HepG2 (cell line): ENCODE measurements at regions not wholly inside any gene's neighbourhood (a gene's known extent, or its start where the extent isn't known, plus 50 kb on each side); places are given as distances from the start of the nearest gene placed in this dataset.

Experiments used
- AHDC1 ChIP-seq: sonication (generic); formaldehyde crosslinking; IDR thresholded peaks from 2 replicates; pipeline ENCODE4 v1.5.1; 2020; ENCODE audit warnings: mild to moderate bottlenecking, missing genetic modification reagents, borderline replicate concordance
- ARNTL ChIP-seq: sonication (generic); formaldehyde crosslinking; IDR thresholded peaks from 2 replicates; pipeline ENCODE4 v1.4.0; 2020; ENCODE audit warnings: mild to moderate bottlenecking, missing genetic modification reagents
- EP300 ChIP-seq, 3 experiments: sonication (generic) in 1 of 3; formaldehyde crosslinking in 1 of 3; IDR thresholded peaks; 2 replicates each; pipeline versions ENCODE4 v1.5.1 to v1.6.1; 2011 to 2020; ENCODE audit warnings: low read depth in 2 of 3, low read length in 2 of 3, borderline replicate concordance in 1 of 3, improper control_type of control experiment in 1 of 3, mild to moderate bottlenecking in 1 of 3, missing genetic modification reagents in 1 of 3, moderate library complexity in 1 of 3
- GATA4 ChIP-seq: sonication (generic); IDR thresholded peaks from 2 replicates; pipeline ENCODE4 v1.6.1; 2016; ENCODE audit warnings: antibody characterized with exemption, low read depth, borderline replicate concordance
- HOXD1 ChIP-seq: sonication (generic); formaldehyde crosslinking; IDR thresholded peaks from 2 replicates; pipeline ENCODE4 v1.5.0; 2020; ENCODE audit warnings: missing genetic modification reagents
- MAF1 ChIP-seq: sonication (generic); formaldehyde crosslinking; IDR thresholded peaks from 2 replicates; pipeline ENCODE4 v1.5.0; 2020; ENCODE audit warnings: missing genetic modification reagents, borderline replicate concordance
- MIXL1 ChIP-seq: IDR thresholded peaks from 2 replicates; pipeline ENCODE4 v1.6.1; 2016
- MYPOP ChIP-seq: sonication (generic); formaldehyde crosslinking; IDR thresholded peaks from 2 replicates; pipeline ENCODE4 v1.8.1; 2023; ENCODE audit warnings: mild to moderate bottlenecking, moderate library complexity, missing genetic modification reagents
- NR2F1 ChIP-seq, 2 experiments: fragments of 450-650 bp in 1 of 2; formaldehyde crosslinking in 1 of 2; IDR thresholded peaks; 2 replicates each; pipeline versions ENCODE4 v1.5.0 to v1.6.1; 2016 to 2020; ENCODE audit warnings: mild to moderate bottlenecking in 1 of 2, missing compliant biosample characterization in 1 of 2, missing genetic modification reagents in 1 of 2, moderate library complexity in 1 of 2
- SAFB2 ChIP-seq: sonication (generic); formaldehyde crosslinking; IDR thresholded peaks from 2 replicates; pipeline ENCODE4 v1.5.1; 2020; ENCODE audit warnings: missing genetic modification reagents, low read depth, mild to moderate bottlenecking, borderline replicate concordance
- SIX4 ChIP-seq: sonication (generic); formaldehyde crosslinking; IDR thresholded peaks from 2 replicates; pipeline ENCODE4 v1.4.0; 2020; ENCODE audit warnings: missing genetic modification reagents
- SNAI1 ChIP-seq: sonication (generic); formaldehyde crosslinking; IDR thresholded peaks from 2 replicates; pipeline ENCODE4 v1.5.0; 2020; ENCODE audit warnings: mild to moderate bottlenecking, missing genetic modification reagents, borderline replicate concordance
- SP140L ChIP-seq: sonication (generic); formaldehyde crosslinking; IDR thresholded peaks from 2 replicates; pipeline ENCODE4 v1.4.0; 2020; ENCODE audit warnings: missing genetic modification reagents, borderline replicate concordance
- THRA ChIP-seq: sonication (generic); formaldehyde crosslinking; IDR thresholded peaks from 2 replicates; pipeline ENCODE4 v1.4.0; 2020; ENCODE audit warnings: missing genetic modification reagents, borderline replicate concordance
- TP53 ChIP-seq: sonication (generic); formaldehyde crosslinking; conservative IDR thresholded peaks from 2 replicates; pipeline ENCODE4 v1.4.0; 2020; ENCODE audit warnings: missing genetic modification reagents
- ZNF503 ChIP-seq: sonication (generic); formaldehyde crosslinking; IDR thresholded peaks from 2 replicates; pipeline ENCODE4 v1.4.0; 2020; ENCODE audit warnings: missing genetic modification reagents
- ZNF550 ChIP-seq: sonication (generic); formaldehyde crosslinking; IDR thresholded peaks from 2 replicates; pipeline ENCODE4 v1.4.0; 2020; ENCODE audit warnings: mild to moderate bottlenecking, missing genetic modification reagents, borderline replicate concordance
- ZNF720 ChIP-seq: sonication (generic); formaldehyde crosslinking; IDR thresholded peaks from 2 replicates; pipeline ENCODE4 v1.4.0; 2020; ENCODE audit warnings: missing genetic modification reagents
- ZNF878 ChIP-seq: sonication (generic); formaldehyde crosslinking; IDR thresholded peaks from 2 replicates; pipeline ENCODE4 v1.8.1; 2023; ENCODE audit warnings: mild to moderate bottlenecking, missing genetic modification reagents, moderate library complexity

GRCh38 chr2:47232738-47233415, 56.6 kb upstream of the CALM2 start (continued):
- TF ChIP-seq MYPOP (CRISPR knock-in tag) (peak; percentile 22; the same call in 1 of the 2 replicates), HOXD1 (CRISPR knock-in tag) (no peak), AHDC1 (CRISPR knock-in tag) (0 out of 2 replicates have a peak, but pooled peaks have one; percentile 28), MAF1 (no peak), THRA (no peak), ZNF550 (CRISPR knock-in tag) (no peak), GATA4 (no peak), ZNF878 (CRISPR knock-in tag) (no peak), MIXL1 (CRISPR knock-in tag) (0 out of 2 replicates have a peak, but pooled peaks have one; percentile 14), SIX4 (no peak), ZNF720 (no peak), NR2F1 (CRISPR knock-in tag; IDR thresholded peaks at IDR 0.05) (peak; percentile 79 to 83), SP140L (CRISPR knock-in tag) (no peak), ARNTL (CRISPR knock-in tag) (0 out of 2 replicates have a peak, but pooled peaks have one; percentile 28), SAFB2 (CRISPR knock-in tag) (no peak), TP53 (CRISPR knock-in tag) (no peak), SNAI1 (CRISPR knock-in tag) (no peak), ZNF503 (CRISPR knock-in tag) (no peak), EP300 (IDR thresholded peaks at IDR 0.05; ENCODE audit: low read depth in 2 of 2, low read length in 2 of 2) (peak in 1 of 2 experiments; percentile 27; a peak in 1 of 4 replicates), EP300 (CRISPR knock-in tag; IDR thresholded peaks at IDR 0.05; ENCODE audit: borderline replicate concordance) (no peak)
